ENCODE measurements at regions not wholly inside any gene's neighbourhood (a gene's known extent, or its start where the extent isn't known, plus 50 kb on each side); places are given as distances from the start of the nearest gene placed in this dataset.

DNA sequence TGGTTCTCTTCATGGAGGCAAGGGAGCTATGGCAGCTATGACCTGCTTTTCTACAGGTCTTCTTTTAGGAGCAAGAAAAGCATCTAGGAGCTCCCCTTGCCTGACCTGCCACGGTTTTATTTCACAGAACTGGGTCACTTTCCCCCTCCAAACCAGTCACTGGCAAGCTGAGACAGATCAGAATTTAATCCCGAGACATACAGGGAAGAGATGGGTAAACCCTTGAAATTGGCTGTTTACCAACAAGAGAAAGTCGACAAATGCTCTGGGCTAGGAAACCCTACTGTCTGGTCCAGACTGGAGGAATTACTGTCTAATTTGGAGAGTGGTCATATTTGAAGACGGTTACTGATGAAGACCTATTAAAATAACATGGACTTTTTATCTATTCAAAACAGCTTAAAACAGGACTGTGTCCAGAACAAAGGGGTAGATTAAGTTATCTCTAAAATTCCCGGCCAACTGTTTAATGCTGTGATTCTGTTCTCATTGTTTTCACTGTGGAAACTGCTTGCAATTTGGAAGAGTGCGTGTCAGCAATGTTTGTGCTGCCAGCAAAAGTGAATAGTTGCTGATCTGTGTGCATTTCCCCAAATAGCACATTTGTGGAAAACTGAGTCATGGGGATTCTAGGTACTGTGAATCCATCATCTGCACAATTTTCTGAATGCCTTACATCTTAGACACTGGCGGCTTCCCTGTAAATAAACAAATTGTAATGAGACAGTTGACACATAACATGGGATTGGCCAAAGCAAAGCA is 73.4 kb upstream of the EEA1 start (continued):
- no peak for TF ChIP-seq CREB1 (CRISPR knock-in tag; IDR thresholded peaks at IDR 0.05; ENCODE audit: low read depth)
- no peak for TF ChIP-seq JUNB (IDR thresholded peaks at IDR 0.05; ENCODE audit: unreplicated experiment)
- TF ChIP-seq STAT1 (IDR thresholded peaks at IDR 0.05; ENCODE audit: unreplicated experiment) = no peak
- TF ChIP-seq, protein P1, sequence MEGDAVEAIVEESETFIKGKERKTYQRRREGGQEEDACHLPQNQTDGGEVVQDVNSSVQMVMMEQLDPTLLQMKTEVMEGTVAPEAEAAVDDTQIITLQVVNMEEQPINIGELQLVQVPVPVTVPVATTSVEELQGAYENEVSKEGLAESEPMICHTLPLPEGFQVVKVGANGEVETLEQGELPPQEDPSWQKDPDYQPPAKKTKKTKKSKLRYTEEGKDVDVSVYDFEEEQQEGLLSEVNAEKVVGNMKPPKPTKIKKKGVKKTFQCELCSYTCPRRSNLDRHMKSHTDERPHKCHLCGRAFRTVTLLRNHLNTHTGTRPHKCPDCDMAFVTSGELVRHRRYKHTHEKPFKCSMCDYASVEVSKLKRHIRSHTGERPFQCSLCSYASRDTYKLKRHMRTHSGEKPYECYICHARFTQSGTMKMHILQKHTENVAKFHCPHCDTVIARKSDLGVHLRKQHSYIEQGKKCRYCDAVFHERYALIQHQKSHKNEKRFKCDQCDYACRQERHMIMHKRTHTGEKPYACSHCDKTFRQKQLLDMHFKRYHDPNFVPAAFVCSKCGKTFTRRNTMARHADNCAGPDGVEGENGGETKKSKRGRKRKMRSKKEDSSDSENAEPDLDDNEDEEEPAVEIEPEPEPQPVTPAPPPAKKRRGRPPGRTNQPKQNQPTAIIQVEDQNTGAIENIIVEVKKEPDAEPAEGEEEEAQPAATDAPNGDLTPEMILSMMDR (conservative IDR thresholded peaks at IDR 0.05; ENCODE audit: low read depth in 2 of 2) = no peak

DNA sequence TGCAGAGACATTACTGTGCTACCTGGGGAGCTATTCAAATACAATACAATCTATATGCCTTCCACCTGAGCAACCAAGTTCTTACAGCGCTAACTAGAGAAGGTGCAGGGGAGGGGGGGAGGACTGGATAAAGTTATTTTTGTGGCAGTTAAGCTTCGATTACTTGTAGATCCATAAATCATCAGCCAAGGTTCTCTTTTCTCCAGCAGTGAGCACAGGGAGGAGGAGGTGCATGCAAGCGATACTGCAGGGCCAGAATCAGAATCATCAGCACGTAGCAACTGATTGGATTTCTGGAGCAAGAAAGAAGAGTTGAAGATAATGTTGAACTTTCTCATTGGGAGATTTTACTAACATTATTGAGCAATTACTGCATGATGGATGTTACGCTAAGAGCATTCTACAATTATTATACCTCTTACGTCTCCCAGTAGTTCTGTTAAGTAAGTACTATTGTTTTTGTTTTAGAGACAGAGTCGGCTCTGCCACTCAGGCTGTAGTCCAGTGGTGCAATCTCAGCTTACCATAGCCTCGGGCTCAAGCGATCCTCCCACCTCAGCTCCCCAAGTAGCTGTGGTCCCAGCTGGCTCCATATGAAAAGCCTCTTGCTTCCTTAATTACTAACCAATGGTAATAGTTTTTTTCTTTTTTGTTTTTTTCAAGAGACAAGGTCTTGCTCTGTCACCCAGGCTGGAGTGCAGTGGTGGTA is 74.6 kb upstream of the EEA1 start:
- Histone ChIP-seq H3K4me3 (no peak overlapping the region), H3K27ac (ENCODE audit: low read depth) (no peak overlapping the region), H3K9me2 (ENCODE audit: insufficient read depth) (no peaks in the 10 kb centered on the region), H3K27me3 (ENCODE audit: insufficient read depth) (no peaks in the 10 kb centered on the region), H3K79me2 (replicated peaks; ENCODE audit: insufficient read depth) (no peaks in the 10 kb centered on the region), H3K4me2 (no peak overlapping the region), H3F3A (replicated peaks; ENCODE audit: low read depth) (no peaks in the 10 kb centered on the region), H3K36me3 (ENCODE audit: insufficient read depth) (no peaks in the 10 kb centered on the region), H4K20me1 (replicated peaks; ENCODE audit: insufficient read depth) (no peaks in the 10 kb centered on the region), H2AFZ (peak overlapping the region; percentile 56; the same call in 1 of the 2 replicates), H3K4me1 (ENCODE audit: insufficient read depth) (peaks cover 7% of the 10 kb centered on the region; the same call in 1 of the 2 replicates)
- Mint-ChIP-seq H3K36me3 (ENCODE audit: low read depth) (no peaks in the 10 kb centered on the region), H3K27me3 (ENCODE audit: insufficient read depth, low read depth, poor library complexity) (peaks cover 6% of the 10 kb centered on the region), H3K4me3 (no peak overlapping the region), H3K27ac (no peak overlapping the region), H3K9me3 (no peaks in the 10 kb centered on the region), H3K4me1 (peaks cover 21% of the 10 kb centered on the region; the same call in 2 of the 3 replicates)
- DNase-seq (ENCODE audit: low spot score) (no peak), ATAC-seq (no peak)
- TF ChIP-seq ZNF331 (CRISPR knock-in tag; IDR thresholded peaks at IDR 0.05; ENCODE audit: low read depth) (no peak), EZH2 (IDR thresholded peaks at IDR 0.05; ENCODE audit: low read depth, unreplicated experiment) (no peak), ZNF114 (CRISPR knock-in tag; IDR thresholded peaks at IDR 0.05) (no peak), CREB1 (CRISPR knock-in tag; IDR thresholded peaks at IDR 0.05; ENCODE audit: low read depth) (no peak), POLR2AphosphoS5 (IDR thresholded peaks at IDR 0.05; ENCODE audit: low read depth) (no peak), STAT1 (IDR thresholded peaks at IDR 0.05; ENCODE audit: unreplicated experiment) (no peak), JUNB (IDR thresholded peaks at IDR 0.05; ENCODE audit: unreplicated experiment) (no peak)
- TF ChIP-seq, protein P2, sequence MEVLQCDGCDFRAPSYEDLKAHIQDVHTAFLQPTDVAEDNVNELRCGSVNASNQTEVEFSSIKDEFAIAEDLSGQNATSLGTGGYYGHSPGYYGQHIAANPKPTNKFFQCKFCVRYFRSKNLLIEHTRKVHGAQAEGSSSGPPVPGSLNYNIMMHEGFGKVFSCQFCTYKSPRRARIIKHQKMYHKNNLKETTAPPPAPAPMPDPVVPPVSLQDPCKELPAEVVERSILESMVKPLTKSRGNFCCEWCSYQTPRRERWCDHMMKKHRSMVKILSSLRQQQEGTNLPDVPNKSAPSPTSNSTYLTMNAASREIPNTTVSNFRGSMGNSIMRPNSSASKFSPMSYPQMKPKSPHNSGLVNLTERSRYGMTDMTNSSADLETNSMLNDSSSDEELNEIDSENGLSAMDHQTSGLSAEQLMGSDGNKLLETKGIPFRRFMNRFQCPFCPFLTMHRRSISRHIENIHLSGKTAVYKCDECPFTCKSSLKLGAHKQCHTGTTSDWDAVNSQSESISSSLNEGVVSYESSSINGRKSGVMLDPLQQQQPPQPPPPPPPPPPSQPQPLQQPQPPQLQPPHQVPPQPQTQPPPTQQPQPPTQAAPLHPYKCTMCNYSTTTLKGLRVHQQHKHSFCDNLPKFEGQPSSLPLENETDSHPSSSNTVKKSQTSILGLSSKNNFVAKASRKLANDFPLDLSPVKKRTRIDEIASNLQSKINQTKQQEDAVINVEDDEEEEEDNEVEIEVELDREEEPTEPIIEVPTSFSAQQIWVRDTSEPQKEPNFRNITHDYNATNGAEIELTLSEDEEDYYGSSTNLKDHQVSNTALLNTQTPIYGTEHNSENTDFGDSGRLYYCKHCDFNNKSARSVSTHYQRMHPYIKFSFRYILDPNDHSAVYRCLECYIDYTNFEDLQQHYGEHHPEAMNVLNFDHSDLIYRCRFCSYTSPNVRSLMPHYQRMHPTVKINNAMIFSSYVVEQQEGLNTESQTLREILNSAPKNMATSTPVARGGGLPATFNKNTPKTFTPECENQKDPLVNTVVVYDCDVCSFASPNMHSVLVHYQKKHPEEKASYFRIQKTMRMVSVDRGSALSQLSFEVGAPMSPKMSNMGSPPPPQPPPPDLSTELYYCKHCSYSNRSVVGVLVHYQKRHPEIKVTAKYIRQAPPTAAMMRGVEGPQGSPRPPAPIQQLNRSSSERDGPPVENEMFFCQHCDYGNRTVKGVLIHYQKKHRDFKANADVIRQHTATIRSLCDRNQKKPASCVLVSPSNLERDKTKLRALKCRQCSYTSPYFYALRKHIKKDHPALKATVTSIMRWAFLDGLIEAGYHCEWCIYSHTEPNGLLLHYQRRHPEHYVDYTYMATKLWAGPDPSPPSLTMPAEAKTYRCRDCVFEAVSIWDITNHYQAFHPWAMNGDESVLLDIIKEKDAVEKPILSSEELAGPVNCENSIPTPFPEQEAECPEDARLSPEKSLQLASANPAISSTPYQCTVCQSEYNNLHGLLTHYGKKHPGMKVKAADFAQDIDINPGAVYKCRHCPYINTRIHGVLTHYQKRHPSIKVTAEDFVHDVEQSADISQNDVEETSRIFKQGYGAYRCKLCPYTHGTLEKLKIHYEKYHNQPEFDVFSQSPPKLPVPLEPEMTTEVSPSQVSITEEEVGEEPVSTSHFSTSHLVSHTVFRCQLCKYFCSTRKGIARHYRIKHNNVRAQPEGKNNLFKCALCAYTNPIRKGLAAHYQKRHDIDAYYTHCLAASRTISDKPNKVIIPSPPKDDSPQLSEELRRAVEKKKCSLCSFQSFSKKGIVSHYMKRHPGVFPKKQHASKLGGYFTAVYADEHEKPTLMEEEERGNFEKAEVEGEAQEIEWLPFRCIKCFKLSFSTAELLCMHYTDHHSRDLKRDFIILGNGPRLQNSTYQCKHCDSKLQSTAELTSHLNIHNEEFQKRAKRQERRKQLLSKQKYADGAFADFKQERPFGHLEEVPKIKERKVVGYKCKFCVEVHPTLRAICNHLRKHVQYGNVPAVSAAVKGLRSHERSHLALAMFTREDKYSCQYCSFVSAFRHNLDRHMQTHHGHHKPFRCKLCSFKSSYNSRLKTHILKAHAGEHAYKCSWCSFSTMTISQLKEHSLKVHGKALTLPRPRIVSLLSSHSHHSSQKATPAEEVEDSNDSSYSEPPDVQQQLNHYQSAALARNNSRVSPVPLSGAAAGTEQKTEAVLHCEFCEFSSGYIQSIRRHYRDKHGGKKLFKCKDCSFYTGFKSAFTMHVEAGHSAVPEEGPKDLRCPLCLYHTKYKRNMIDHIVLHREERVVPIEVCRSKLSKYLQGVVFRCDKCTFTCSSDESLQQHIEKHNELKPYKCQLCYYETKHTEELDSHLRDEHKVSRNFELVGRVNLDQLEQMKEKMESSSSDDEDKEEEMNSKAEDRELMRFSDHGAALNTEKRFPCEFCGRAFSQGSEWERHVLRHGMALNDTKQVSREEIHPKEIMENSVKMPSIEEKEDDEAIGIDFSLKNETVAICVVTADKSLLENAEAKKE (CRISPR knock-in tag; IDR thresholded peaks at IDR 0.05) = no peak
- TF ChIP-seq, protein P3, sequence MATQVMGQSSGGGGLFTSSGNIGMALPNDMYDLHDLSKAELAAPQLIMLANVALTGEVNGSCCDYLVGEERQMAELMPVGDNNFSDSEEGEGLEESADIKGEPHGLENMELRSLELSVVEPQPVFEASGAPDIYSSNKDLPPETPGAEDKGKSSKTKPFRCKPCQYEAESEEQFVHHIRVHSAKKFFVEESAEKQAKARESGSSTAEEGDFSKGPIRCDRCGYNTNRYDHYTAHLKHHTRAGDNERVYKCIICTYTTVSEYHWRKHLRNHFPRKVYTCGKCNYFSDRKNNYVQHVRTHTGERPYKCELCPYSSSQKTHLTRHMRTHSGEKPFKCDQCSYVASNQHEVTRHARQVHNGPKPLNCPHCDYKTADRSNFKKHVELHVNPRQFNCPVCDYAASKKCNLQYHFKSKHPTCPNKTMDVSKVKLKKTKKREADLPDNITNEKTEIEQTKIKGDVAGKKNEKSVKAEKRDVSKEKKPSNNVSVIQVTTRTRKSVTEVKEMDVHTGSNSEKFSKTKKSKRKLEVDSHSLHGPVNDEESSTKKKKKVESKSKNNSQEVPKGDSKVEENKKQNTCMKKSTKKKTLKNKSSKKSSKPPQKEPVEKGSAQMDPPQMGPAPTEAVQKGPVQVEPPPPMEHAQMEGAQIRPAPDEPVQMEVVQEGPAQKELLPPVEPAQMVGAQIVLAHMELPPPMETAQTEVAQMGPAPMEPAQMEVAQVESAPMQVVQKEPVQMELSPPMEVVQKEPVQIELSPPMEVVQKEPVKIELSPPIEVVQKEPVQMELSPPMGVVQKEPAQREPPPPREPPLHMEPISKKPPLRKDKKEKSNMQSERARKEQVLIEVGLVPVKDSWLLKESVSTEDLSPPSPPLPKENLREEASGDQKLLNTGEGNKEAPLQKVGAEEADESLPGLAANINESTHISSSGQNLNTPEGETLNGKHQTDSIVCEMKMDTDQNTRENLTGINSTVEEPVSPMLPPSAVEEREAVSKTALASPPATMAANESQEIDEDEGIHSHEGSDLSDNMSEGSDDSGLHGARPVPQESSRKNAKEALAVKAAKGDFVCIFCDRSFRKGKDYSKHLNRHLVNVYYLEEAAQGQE (IDR thresholded peaks at IDR 0.05; ENCODE audit: unreplicated experiment) = no peak
